Adrenal gland (tissue), 5 donors: ENCODE measurements at regions not wholly inside any gene's neighbourhood (a gene's known extent, or its start where the extent isn't known, plus 50 kb on each side); places are given as distances from the start of the nearest gene placed in this dataset.

Experiments
- POLR2A ChIP-seq, 2 donors: fragments of 450-650 bp; IDR thresholded peaks; one replicate each; pipeline ENCODE4 v1.6.1; 2017; ENCODE audit warnings: antibody characterized with exemption in 2 of 2, mild to moderate bottlenecking in 2 of 2, moderate library complexity in 1 of 2
- TF ChIP-seq, protein P1 (sequence below), 6 experiments: fragments of 450-650 bp in 4 of 6; fragments of 200-600 bp in 2 of 6; sonication (generic) in 1 of 6; IDR thresholded peaks; 1 replicate in 5 of 6; 2 replicates in 1 of 6; pipeline versions ENCODE4 v1.5.1 to v1.8.0; 2016 to 2021; ENCODE audit warnings: antibody characterized with exemption in 6 of 6, mild to moderate bottlenecking in 2 of 6, moderate library complexity in 1 of 6
- donor health status: DM: no; HTN: no; CAD: no.

DNA sequence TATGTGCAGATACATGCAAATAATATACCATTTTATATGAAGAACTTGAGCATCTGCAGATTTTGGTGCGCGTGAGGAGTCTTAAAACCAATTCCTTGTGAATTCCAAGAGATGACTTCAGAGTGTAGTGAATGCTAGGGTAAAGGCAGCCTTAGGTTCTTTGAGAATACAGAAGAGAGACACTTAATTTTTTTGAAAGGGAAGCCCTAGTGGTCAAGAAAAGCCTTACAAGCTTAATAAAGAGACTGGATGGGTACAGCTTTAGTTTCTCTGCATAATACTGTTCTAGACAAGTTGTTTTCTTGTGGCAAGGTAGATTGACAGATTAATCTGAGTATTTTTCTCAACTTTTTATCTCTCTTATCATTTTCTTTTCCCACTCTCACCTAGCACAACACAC lies 636.5 kb downstream of the DNAJB9 start:
- no peak for TF ChIP-seq POLR2A (IDR thresholded peaks at IDR 0.05)
- TF ChIP-seq, protein P1, sequence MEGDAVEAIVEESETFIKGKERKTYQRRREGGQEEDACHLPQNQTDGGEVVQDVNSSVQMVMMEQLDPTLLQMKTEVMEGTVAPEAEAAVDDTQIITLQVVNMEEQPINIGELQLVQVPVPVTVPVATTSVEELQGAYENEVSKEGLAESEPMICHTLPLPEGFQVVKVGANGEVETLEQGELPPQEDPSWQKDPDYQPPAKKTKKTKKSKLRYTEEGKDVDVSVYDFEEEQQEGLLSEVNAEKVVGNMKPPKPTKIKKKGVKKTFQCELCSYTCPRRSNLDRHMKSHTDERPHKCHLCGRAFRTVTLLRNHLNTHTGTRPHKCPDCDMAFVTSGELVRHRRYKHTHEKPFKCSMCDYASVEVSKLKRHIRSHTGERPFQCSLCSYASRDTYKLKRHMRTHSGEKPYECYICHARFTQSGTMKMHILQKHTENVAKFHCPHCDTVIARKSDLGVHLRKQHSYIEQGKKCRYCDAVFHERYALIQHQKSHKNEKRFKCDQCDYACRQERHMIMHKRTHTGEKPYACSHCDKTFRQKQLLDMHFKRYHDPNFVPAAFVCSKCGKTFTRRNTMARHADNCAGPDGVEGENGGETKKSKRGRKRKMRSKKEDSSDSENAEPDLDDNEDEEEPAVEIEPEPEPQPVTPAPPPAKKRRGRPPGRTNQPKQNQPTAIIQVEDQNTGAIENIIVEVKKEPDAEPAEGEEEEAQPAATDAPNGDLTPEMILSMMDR (IDR thresholded peaks at IDR 0.05): no peak
